ENCODE measurements at regions not wholly inside any gene's neighbourhood (a gene's known extent, or its start where the extent isn't known, plus 50 kb on each side); places are given as distances from the start of the nearest gene placed in this dataset.

DNA sequence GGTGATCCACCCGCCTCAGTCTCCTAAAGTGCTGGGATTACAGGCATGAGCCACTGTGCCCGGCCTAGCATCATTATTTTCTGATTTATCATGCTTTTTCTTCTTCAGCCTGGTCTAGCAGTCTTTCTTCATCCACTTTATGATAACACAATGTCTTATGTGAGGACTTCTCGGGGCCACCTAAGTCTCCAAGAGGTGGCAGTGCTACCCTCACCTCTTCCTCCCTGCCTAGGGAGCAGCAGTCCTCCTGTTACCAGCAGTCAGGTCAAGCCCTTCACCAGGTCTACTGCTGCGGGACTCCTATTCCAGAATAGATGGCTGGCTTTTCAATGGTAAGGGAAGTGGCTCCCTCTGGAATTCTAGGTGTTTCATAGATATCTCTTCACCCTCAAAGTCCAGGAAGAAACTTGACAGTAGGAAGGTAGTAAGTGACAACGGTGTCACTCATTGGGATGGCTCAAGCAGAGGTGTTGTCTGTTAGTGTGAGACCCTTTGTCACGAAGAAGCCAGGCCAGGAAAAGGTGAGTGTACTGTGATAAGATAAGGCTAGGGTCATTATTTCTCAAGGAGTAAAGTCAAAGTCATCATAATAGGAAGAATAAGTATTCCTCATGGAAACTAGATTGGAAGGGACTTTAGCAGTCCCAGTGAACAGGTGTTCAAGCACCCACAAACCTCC, 164.0 kb downstream of the KLF5 start:
- DNase-seq: no peak

GRCh38 chr13:73220966-73221720, 162.3 kb downstream of the KLF5 start:
- DNase-seq: no peak

DNA sequence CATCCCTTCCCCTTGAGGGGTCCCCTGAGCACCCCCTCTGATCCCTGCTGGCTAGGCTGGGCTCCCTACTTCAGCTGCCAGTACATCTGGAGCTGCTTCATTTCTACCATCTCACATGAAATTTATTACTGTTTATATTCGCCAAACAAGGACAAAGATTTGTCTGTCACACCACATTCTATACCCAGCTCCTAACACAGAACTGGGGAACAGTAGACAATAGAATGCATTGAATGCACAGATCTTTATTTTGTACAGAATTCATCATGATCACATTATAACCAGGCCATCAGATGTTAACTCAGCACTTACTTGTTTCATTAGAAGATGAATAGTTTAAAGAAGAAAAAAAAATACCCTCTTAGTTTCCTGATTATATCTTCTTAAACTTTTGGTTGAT, 159.4 kb downstream of the KLF5 start:
- DNase-seq: no peak

- DNase-seq: no peak
Observed at GRCh38 chr13:73216381-73216831, 157.6 kb downstream of the KLF5 start.

- no peak for DNase-seq
Observed at GRCh38 chr13:73215823-73216222, 157.0 kb downstream of the KLF5 start.

- no peak for DNase-seq
Observed at GRCh38 chr13:73212482-73212881, 153.7 kb downstream of the KLF5 start.

- no peak for DNase-seq
Observed at GRCh38 chr13:73210218-73210883, 151.5 kb downstream of the KLF5 start.

- DNase-seq: no peak
Observed at GRCh38 chr13:73204952-73205351, 146.1 kb downstream of the KLF5 start.

DNA sequence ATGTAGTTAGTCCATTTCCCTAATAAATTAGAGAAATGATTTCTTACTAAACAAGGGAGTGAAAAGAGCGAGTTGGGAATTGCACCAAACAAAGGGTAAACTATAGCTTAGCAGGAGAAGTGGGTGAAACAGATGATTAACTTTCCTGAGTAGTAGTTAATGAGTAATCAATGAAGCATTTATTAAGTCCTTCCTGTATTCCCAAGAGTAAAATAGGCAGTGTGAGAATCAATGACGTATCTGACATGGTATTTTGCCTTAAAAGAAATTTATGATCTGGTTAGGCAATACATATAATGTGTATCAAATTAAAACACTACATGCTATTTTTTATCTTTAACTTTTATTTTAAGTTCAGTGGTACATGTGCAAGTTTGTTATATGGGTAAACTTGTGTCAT, 142.8 kb downstream of the KLF5 start:
- no peak for DNase-seq

GRCh38 chr13:73198991-73199411, 140.2 kb downstream of the KLF5 start:
- DNase-seq: no peak

GRCh38 chr13:73195091-73195490, 136.3 kb downstream of the KLF5 start:
- no peak for DNase-seq

GRCh38 chr13:73194310-73194709, 135.5 kb downstream of the KLF5 start:
- DNase-seq: no peak

DNA sequence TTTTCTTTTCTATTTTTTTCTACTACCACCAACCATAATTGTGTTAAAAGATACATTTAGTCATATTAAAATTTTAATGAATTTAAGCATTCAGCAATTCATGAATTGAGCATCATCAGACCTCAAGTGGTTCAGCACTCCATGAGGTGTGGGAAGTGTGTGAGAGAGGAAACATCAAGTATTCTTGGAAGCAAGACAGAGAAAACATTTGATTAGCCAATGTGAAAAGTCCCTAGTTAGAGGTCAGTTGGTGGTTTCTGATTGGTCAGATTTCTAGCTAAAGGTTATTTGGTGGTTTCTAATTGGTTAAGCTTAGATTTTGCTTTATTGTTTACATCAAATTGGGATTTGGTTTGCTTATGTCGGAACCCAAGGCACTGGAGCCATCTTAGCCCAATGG, 134.7 kb downstream of the KLF5 start:
- no peak for DNase-seq

- DNase-seq: no peak
Observed at GRCh38 chr13:73190477-73190876, 131.7 kb downstream of the KLF5 start.

DNA sequence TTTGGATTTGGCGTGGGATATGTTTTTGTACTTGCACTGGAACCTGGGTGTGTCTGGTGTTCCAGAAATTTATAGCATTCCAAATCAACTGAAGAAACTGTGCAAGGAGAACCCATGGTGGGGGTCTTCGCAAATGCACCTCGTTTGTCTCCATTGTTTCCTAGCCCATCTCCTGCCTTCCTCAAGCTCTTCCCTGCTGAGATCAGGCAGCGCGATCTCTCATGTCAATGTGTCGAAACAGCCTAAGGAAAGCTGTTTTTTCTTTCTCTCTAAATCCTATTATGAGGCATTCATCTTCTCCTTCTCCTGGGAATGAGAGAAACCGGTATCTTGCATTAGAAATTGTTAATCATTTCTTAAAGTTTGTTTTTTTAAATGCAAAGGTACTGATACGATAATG, 131.0 kb downstream of the KLF5 start:
- DNase-seq: no peak

GRCh38 chr13:73189362-73189761, 130.6 kb downstream of the KLF5 start:
- DNase-seq: no peak

GRCh38 chr13:73187106-73187505, 128.3 kb downstream of the KLF5 start:
- DNase-seq: no peak

- DNase-seq: no peak
Observed at GRCh38 chr13:73179650-73180274, 121.0 kb downstream of the KLF5 start.

DNA sequence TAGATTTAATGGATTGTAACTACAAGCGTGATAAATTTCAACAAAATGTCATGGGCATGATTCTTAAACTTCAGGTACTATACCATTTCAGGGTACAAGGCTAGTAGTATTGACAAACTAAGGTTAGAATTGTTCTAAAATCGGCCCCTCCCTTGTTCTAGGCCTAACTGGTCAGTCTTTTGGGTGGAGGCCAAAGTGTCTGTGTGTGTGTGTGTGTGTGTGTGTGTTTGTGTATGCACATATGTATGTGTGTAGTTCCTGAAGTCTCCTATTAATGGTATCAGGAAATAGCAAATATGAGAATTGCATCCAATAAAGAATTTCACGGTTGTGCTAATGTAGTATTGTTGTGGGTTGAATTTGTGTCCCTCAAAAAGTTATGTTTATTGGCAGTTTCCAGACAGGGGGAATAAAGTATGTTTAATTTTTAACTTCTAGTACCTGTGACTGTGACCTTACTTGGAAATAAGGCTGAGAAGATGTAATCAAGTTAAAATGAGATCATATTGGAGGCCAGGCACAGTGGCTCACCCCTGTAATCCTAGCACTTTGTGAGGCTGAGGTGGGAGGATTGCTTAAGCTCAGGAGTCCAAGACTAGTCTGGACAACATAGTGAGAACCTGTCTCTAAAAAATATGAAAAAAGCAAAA, 119.2 kb downstream of the KLF5 start:
- DNase-seq: no peak

DNA sequence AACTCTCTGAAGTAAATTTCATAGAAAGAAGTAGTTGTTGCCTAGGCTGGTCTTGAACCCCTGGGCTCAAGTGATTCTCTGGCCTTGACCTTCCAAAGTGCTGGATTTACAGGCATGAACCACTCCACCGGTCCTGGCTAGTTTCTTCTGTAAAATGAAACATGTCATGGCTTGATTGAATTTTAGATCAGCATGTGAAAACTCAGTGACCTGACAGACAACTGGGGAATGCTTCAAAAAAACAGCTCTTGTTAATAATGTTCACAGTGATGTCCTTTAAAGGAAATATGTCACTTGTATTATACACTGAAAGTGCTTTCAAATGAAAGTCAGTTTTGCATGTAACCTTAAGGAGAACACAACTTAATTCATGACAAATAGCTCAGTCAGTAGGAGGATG, 118.2 kb downstream of the KLF5 start:
- DNase-seq: no peak

GRCh38 chr13:73174521-73175010, 115.8 kb downstream of the KLF5 start:
- no peak for DNase-seq

- no peak for DNase-seq
Observed at GRCh38 chr13:73173279-73173811, 114.5 kb downstream of the KLF5 start.
